Kidney epithelial cell (primary cell): ENCODE measurements at regions not wholly inside any gene's neighbourhood (a gene's known extent, or its start where the extent isn't known, plus 50 kb on each side); places are given as distances from the start of the nearest gene placed in this dataset.

Experiments used
- DNase-seq: peaks from one replicate; pipeline ENCODE4 v3.0.0-alpha.2; 2010; ENCODE audit warnings: low read depth
- H3K27me3 ChIP-seq: 2 replicates; pipeline ENCODE4 v1.6.0; 2011; ENCODE audit warnings: low read length; ENCODE audit not compliant: control insufficient read depth, insufficient read depth
- H3K36me3 ChIP-seq: 2 replicates; pipeline ENCODE4 v1.5.1; 2011; ENCODE audit warnings: low read length; ENCODE audit not compliant: control insufficient read depth, insufficient read depth
- H3K4me3 ChIP-seq: 2 replicates; pipeline ENCODE4 v1.5.1; 2011; ENCODE audit warnings: low read depth, mild to moderate bottlenecking, control low read depth, low read length
- TF ChIP-seq, protein P1 (sequence below): IDR thresholded peaks from 2 replicates; pipeline ENCODE4 v1.5.1; 2011; ENCODE audit warnings: mild to moderate bottlenecking, moderate library complexity, low read length, control low read depth, inconsistent platforms; ENCODE audit not compliant: insufficient read depth, poor library complexity, severe bottlenecking

DNA sequence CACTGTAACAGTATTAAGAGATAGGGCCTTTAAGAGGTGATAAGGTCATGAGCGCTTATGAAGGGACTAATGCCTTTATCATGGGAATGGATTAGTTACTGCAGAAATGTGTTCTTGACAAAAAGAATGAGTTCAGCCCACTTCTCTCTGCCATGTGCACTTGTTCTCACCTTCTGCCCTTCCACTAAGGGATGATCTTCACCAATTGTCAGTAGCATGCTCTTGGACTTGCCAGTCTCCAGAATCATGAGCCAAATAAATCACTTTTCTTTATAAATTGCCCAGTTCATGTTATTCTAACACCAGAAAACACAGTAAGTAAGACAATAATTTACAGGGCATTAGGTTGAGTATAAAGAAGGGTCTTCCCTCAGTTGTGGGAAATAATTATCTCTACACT, 189.1 kb downstream of the CRPPA start:
- H3K4me3 ChIP-seq = no peak overlapping the region
- DNase-seq = no peak
- TF ChIP-seq, protein P1, sequence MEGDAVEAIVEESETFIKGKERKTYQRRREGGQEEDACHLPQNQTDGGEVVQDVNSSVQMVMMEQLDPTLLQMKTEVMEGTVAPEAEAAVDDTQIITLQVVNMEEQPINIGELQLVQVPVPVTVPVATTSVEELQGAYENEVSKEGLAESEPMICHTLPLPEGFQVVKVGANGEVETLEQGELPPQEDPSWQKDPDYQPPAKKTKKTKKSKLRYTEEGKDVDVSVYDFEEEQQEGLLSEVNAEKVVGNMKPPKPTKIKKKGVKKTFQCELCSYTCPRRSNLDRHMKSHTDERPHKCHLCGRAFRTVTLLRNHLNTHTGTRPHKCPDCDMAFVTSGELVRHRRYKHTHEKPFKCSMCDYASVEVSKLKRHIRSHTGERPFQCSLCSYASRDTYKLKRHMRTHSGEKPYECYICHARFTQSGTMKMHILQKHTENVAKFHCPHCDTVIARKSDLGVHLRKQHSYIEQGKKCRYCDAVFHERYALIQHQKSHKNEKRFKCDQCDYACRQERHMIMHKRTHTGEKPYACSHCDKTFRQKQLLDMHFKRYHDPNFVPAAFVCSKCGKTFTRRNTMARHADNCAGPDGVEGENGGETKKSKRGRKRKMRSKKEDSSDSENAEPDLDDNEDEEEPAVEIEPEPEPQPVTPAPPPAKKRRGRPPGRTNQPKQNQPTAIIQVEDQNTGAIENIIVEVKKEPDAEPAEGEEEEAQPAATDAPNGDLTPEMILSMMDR = no peak
- H3K36me3 ChIP-seq = no peaks in the 10 kb centered on the region
- H3K27me3 ChIP-seq = no peaks in the 10 kb centered on the region

DNA sequence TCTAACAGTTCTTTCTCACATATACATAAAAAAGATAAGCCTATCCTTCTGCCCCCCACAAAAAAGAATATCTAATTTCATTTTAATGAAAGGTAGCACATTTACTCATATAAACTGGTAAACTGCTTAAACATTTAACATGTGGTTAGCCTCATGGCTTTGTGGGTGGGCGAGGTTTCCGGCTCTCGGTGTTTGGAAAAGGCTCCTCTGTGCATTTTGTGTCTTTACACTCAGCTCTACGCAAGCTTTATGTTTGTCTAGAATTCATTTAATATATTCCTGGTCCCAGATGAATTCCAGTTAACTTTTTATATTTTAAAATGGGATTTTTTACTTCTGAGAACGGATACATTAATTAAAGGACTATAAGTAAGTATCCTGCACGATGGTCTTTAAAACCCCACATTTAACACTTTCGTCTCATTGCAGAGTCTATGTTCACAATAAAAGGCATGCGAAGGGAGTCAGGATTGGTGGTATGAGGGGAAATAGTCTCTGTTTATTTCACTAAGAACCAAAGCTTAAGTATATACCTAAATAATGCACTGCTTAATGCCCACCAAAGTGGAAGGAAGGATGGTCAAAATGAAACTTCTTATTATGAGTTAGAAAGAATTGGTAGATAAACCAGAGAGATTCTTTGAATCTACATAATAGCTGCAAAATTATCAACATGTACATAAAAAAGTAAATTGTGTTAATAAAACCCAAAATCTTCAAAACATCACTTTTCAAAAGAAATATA, 197.2 kb downstream of the CRPPA start:
- H3K27me3 ChIP-seq = no peaks in the 10 kb centered on the region
- no peak for DNase-seq
- H3K4me3 ChIP-seq = no peak overlapping the region
- H3K36me3 ChIP-seq = no peaks in the 10 kb centered on the region
- TF ChIP-seq, protein P1 = no peak

DNA sequence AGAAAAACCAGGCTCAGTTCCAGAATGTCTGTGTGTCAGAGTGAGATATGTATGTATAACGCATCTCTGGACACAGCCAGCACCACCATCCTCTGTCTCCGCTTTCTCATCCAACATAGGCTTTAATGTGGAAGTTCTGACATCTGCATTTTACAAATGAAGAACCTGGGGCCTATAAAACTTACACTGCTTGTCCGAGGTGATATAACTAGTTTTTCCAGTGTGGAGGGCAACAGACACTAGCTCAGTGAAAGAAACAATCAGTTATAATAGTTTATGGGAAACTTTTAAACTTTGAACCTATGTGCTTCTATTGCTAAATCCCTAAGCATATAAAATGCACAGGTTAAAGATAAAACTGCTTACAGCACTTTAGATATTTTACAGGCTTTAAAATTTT, 208.7 kb downstream of the CRPPA start:
- H3K4me3 ChIP-seq = no peak overlapping the region
- TF ChIP-seq, protein P1 = no peak
- DNase-seq = no peak
- no peaks in the 10 kb centered on the region for H3K36me3 ChIP-seq
- H3K27me3 ChIP-seq = no peaks in the 10 kb centered on the region

DNA sequence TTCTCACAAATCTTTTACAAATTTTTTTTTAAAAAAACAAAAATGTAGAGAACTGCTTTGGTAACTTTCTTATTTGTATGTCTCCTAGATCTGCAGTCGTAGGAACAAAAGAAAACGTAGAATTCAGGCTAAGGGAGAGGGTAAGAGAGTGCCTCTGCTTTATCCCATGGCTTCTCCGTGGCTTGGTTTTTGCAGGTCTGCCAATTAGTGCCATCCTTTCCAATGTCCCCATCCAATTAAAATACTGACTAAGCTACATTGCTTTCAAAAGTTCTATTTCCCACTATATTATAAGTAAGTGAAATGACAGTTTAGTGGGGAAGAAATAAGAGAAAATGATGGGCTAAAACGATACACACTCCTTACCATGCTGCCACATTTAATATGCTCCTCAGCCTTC, 209.3 kb downstream of the CRPPA start:
- Histone ChIP-seq H3K4me3 (no peak overlapping the region), H3K27me3 (no peaks in the 10 kb centered on the region), H3K36me3 (no peaks in the 10 kb centered on the region)
- no peak for DNase-seq
- TF ChIP-seq, protein P1 = no peak

DNA sequence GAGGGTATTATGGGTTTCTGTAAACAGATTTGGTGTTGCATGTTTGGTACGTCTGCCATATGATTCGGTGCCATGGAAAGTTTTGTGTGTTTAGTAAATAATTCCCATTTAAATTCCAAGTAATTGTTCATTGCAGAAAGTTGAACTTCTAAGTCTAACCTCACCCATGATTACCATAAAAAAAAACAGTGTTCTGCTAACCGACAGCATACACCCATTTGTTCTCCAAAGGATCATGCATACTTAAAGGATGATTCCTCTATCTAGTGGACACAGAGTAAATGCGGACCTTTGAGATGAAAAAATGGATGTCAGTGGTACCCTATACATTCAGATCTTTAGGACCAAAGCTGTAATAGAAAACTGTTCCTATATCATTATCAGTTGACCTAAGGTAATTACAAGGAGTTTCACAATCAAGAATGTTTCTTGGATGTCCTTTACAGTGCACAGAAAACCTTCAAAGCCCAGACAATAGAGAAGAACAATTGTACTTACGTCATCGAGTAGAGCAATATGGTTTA, 209.9 kb downstream of the CRPPA start:
- Histone ChIP-seq H3K4me3 (no peak overlapping the region), H3K36me3 (no peaks in the 10 kb centered on the region), H3K27me3 (no peaks in the 10 kb centered on the region)
- DNase-seq = no peak
- TF ChIP-seq, protein P1 = no peak

DNA sequence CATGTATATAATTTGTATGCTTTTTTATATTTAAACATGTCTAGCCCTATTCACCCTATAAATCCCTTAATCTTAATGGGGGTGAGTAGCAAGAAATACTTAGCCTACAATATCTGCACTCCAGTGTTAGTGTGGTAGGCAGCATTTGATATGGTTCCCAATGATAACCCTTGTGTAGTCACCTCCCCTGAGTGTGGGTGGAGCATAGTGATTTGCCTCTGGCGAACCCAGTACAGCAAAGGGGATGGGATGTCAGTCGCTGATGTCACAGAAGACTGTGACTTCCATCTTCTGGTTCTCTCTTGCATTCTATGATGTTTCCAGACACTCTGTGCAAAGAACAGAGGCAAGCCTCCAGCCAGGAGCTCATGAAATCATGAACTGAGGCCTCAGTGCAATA, 211.2 kb downstream of the CRPPA start:
- no peak overlapping the region for H3K4me3 ChIP-seq
- no peaks in the 10 kb centered on the region for H3K27me3 ChIP-seq
- H3K36me3 ChIP-seq = no peaks in the 10 kb centered on the region
- DNase-seq = no peak
- TF ChIP-seq, protein P1 = no peak
